Ramos (cell line): ENCODE measurements at regions not wholly inside any gene's neighbourhood (a gene's known extent, or its start where the extent isn't known, plus 50 kb on each side); places are given as distances from the start of the nearest gene placed in this dataset.

Source experiments
- in situ Hi-C: fragments of 300-500 bp; cut with MboI; formaldehyde crosslinking; loops from one replicate; pipeline ENCODE4 v1.14.3; 2022; ENCODE audit warnings: low sequenced_read_pairs; ENCODE audit not compliant: unreplicated experiment

- in situ Hi-C loops = no loop called here
These were observed 302.1 kb downstream of the TLE3 start for GRCh38 chr15:69795601-69796000.

- in situ Hi-C loops = no loop called here
These were observed 300.6 kb downstream of the TLE3 start for GRCh38 chr15:69797051-69797595.

- in situ Hi-C loops = no loop called here
These were observed 300.1 kb downstream of the TLE3 start for GRCh38 chr15:69797615-69798014.

GRCh38 chr15:69798481-69799250 is 299.1 kb downstream of the TLE3 start:
- in situ Hi-C loops = no loop called here

- in situ Hi-C loops = no loop called here
These were observed 296.6 kb downstream of the TLE3 start for GRCh38 chr15:69801144-69801543.

- in situ Hi-C loops = no loop called here
These were observed 295.3 kb downstream of the TLE3 start for GRCh38 chr15:69802432-69802831.

- in situ Hi-C loops = no loop called here
These were observed 292.9 kb downstream of the TLE3 start for GRCh38 chr15:69804786-69805185.

GRCh38 chr15:69805248-69805953 is 292.3 kb downstream of the TLE3 start:
- in situ Hi-C loops = no loop called here

- in situ Hi-C loops = no loop called here
These were observed 291.3 kb downstream of the TLE3 start for GRCh38 chr15:69806287-69806915.

GRCh38 chr15:69807721-69808120 is 290.0 kb downstream of the TLE3 start:
- in situ Hi-C loops = no loop called here

- in situ Hi-C loops = no loop called here
These were observed 289.0 kb downstream of the TLE3 start for GRCh38 chr15:69808756-69809155.

- in situ Hi-C loops = no loop called here
These were observed 288.3 kb downstream of the TLE3 start for GRCh38 chr15:69809421-69809820.

GRCh38 chr15:69810431-69811354 is 287.0 kb downstream of the TLE3 start:
- in situ Hi-C loops = no loop called here

GRCh38 chr15:69812861-69813261 is 284.9 kb downstream of the TLE3 start:
- in situ Hi-C loops = no loop called here

- in situ Hi-C loops = no loop called here
These were observed 283.8 kb downstream of the TLE3 start for GRCh38 chr15:69813881-69814280.

GRCh38 chr15:69814932-69815331 is 282.8 kb downstream of the TLE3 start:
- in situ Hi-C loops = no loop called here

GRCh38 chr15:69815793-69816192 is 281.9 kb downstream of the TLE3 start:
- in situ Hi-C loops = no loop called here

GRCh38 chr15:69816522-69816921 is 281.2 kb downstream of the TLE3 start:
- in situ Hi-C loops = no loop called here

- in situ Hi-C loops = no loop called here
These were observed 279.2 kb downstream of the TLE3 start for GRCh38 chr15:69818529-69818928.

GRCh38 chr15:69819371-69819770 is 278.3 kb downstream of the TLE3 start:
- in situ Hi-C loops = no loop called here
